Right lobe of liver (tissue), 6 donors: ENCODE measurements at regions not wholly inside any gene's neighbourhood (a gene's known extent, or its start where the extent isn't known, plus 50 kb on each side); places are given as distances from the start of the nearest gene placed in this dataset.

Experiments
- ATAC-seq, 4 donors: fragments of 200-7000 bp; cut with Tn5 transposase; one replicate each; pipeline ENCODE4 v1.9.1; 2020; ENCODE audit warnings: mild to moderate bottlenecking in 4 of 4, moderate library complexity in 4 of 4
- DNase-seq, 3 donors: peaks; one replicate each; pipeline ENCODE4 v3.0.0-alpha.2; 2020
- H3K27ac ChIP-seq, 3 donors: fragments of 200-600 bp; one replicate each; pipeline ENCODE4 v1.8.0; 2022
- H3K27me3 ChIP-seq, 2 donors: fragments of 200-600 bp; one replicate each; pipeline ENCODE4 v1.8.0; 2022
- H3K36me3 ChIP-seq, 4 donors: fragments of 200-600 bp; sonication (generic) in 1 of 4; one replicate each; pipeline versions ENCODE4 v1.5.1 to v1.8.0; 2017 to 2022; ENCODE audit warnings: control low read depth in 1 of 4
- H3K4me1 ChIP-seq, 4 donors: fragments of 200-600 bp; sonication (generic) in 1 of 4; one replicate each; pipeline versions ENCODE4 v1.5.1 to v1.8.0; 2017 to 2022; ENCODE audit warnings: control low read depth in 1 of 4
- H3K4me3 ChIP-seq, 3 donors: fragments of 200-600 bp; one replicate each; pipeline ENCODE4 v1.8.0; 2022
- H3K9me3 ChIP-seq, 4 donors: fragments of 200-600 bp; sonication (generic) in 1 of 4; one replicate each; pipeline versions ENCODE4 v1.5.1 to v1.8.0; 2017 to 2022; ENCODE audit warnings: control low read depth in 1 of 4
- POLR2A ChIP-seq: fragments of 450-650 bp; IDR thresholded peaks from one replicate; pipeline ENCODE4 v1.6.1; 2017; ENCODE audit warnings: antibody characterized with exemption, mild to moderate bottlenecking
- WGBS: methylation state at CpG from one replicate; pipeline ENCODE4 v1.1.6; 2018; ENCODE audit warnings: low coverage, low lambda C conversion rate; ENCODE audit not compliant: insufficient coverage; ENCODE audit errors: missing lambda C conversion rate; 5-methylcytosine and 5-hydroxymethylcytosine counted together
- intact Hi-C, 2 donors: fragments of 100-400 bp; cut with DNase I; formaldehyde crosslinking; loops; one replicate each; pipeline versions ENCODE4 v1.11.2 to v1.14.1; 2022
- TF ChIP-seq, protein P1 (sequence below), 4 donors: fragments of 200-600 bp in 3 of 4; fragments of 450-650 bp in 1 of 4; IDR thresholded peaks; one replicate each; pipeline versions ENCODE4 v1.5.1 to v1.8.0; 2016 to 2022; ENCODE audit warnings: antibody characterized with exemption in 4 of 4, mild to moderate bottlenecking in 2 of 4
- donor health status: DM: no; HTN: yes; CAD: no.
- donor health status: DM: no; HTN: no; CAD: no.
- donor health status: DM: no; HTN: no; CAD: no.
- donor health status: DM: no; HTN: yes; CAD: no.
- donor health status: DM: no; HTN: yes; CAD: no.

GRCh38 chr3:44021651-44022594 lies 219.8 kb upstream of the TOPAZ1 start:
- no peak for TF ChIP-seq POLR2A
- TF ChIP-seq, protein P1, sequence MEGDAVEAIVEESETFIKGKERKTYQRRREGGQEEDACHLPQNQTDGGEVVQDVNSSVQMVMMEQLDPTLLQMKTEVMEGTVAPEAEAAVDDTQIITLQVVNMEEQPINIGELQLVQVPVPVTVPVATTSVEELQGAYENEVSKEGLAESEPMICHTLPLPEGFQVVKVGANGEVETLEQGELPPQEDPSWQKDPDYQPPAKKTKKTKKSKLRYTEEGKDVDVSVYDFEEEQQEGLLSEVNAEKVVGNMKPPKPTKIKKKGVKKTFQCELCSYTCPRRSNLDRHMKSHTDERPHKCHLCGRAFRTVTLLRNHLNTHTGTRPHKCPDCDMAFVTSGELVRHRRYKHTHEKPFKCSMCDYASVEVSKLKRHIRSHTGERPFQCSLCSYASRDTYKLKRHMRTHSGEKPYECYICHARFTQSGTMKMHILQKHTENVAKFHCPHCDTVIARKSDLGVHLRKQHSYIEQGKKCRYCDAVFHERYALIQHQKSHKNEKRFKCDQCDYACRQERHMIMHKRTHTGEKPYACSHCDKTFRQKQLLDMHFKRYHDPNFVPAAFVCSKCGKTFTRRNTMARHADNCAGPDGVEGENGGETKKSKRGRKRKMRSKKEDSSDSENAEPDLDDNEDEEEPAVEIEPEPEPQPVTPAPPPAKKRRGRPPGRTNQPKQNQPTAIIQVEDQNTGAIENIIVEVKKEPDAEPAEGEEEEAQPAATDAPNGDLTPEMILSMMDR (IDR thresholded peaks at IDR 0.05): no peak
- no peak overlapping the region for H3K4me3 ChIP-seq
- no peaks in the 10 kb centered on the region for H3K36me3 ChIP-seq
- H3K9me3 ChIP-seq: no peaks in the 10 kb centered on the region
- no peak overlapping the region for H3K27ac ChIP-seq
- no peak for DNase-seq
- intact Hi-C loops: no loop called here
- WGBS: 5% methylated on average over 34 of the region's 53 CpGs
- peaks cover 0 to 13% of the 10 kb centered on the region in 2 donors for H3K27me3 ChIP-seq
- ATAC-seq: peak in 1 of 4 donors; percentile 41
- H3K4me1 ChIP-seq: peaks cover 0 to 8% (median 2%) of the 10 kb centered on the region in 4 donors

- 78% methylated on average over 11 of the region's 11 CpGs for WGBS
- DNase-seq: no peak
- H3K4me1 ChIP-seq: peaks cover 0 to 8% (median 2%) of the 10 kb centered on the region in 4 donors
- intact Hi-C loops: no loop called here
- H3K4me3 ChIP-seq: no peak overlapping the region
- H3K9me3 ChIP-seq: no peaks in the 10 kb centered on the region
- no peak for ATAC-seq
- peaks cover 0 to 13% of the 10 kb centered on the region in 2 donors for H3K27me3 ChIP-seq
- no peak for TF ChIP-seq POLR2A
- TF ChIP-seq, protein P1 (IDR thresholded peaks at IDR 0.05): no peak
- H3K27ac ChIP-seq: no peak overlapping the region
- H3K36me3 ChIP-seq: no peaks in the 10 kb centered on the region
Measured at GRCh38 chr3:44023961-44024593, 217.6 kb upstream of the TOPAZ1 start.

DNA sequence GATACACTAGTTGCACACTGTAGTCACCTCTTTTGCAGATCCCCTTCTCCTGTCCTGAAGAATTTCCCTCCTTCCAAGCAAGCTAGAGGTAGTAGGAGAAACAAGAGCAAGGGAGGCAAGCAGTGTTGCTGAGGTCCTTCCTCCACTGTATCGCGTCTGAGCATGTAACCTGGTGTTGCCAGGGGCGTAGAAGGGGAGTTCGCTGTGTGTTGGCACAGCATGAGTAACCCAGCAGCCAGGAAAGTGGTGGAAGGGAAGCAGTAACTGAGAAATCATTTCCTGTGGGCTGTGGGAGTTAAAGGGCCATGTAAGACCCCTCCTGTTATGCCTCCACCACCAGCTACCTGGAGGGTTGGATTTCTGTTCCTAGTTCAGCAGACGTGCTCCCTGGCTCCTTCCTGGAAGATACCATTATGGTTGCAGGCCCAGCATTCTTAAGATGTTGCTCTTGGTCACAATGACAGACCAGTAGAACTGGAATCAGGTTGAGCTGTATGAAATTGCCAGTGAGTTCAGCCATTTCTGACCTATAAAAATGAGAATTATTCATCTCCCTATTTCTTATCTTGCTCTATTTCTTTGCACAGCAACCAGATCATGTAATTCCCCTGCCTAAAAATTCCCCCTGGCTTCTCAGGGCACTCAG lies 215.3 kb upstream of the TOPAZ1 start:
- WGBS: 47% methylated on average over 4 of the region's 5 CpGs
- intact Hi-C loops: no loop called here

DNA sequence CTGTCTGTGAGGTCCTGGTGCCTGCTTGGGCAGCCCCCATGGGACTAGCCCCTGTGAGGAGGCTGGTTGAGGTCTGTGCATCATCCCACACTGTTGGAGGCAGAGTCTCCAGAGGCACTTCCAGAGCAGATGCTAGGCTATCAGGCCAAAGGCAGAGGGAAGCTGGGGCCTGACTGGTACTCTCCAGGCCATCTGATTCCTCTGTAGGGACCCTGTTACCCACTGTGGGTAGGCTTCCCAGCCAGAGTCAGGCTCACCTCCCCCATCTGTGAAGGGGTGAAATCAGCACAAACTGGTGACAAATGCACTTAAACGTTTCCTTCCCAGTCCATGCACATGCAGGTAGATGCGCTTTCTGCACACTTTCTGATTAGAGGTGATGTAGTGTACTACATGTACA lies 212.6 kb upstream of the TOPAZ1 start:
- no peak overlapping the region for H3K4me3 ChIP-seq
- no peak for TF ChIP-seq POLR2A
- TF ChIP-seq, protein P1 (IDR thresholded peaks at IDR 0.05): no peak
- H3K4me1 ChIP-seq: no peaks in the 10 kb centered on the region
- ATAC-seq (peak in 1 of 4 donors; percentile 18), DNase-seq (no peak)
- intact Hi-C loops: no loop called here
- no peak overlapping the region for H3K27ac ChIP-seq
- H3K9me3 ChIP-seq: no peaks in the 10 kb centered on the region
- no peaks in the 10 kb centered on the region for H3K36me3 ChIP-seq
- WGBS: no CpG with 5 or more reads among the region's 2 CpGs
- H3K27me3 ChIP-seq: no peaks in the 10 kb centered on the region

More for the DNA sequence above, 215.3 kb upstream of the TOPAZ1 start:
- peaks cover 0 to 8% (median 2%) of the 10 kb centered on the region in 4 donors for H3K4me1 ChIP-seq
- ATAC-seq (no peak), DNase-seq (no peak)
- no peak overlapping the region for H3K27ac ChIP-seq
- no peak for TF ChIP-seq POLR2A
- TF ChIP-seq, protein P1 (IDR thresholded peaks at IDR 0.05): no peak
- H3K36me3 ChIP-seq: no peaks in the 10 kb centered on the region
- H3K4me3 ChIP-seq: no peak overlapping the region
- H3K9me3 ChIP-seq: no peaks in the 10 kb centered on the region
- H3K27me3 ChIP-seq: peaks cover 0 to 13% of the 10 kb centered on the region in 2 donors
